AG04450 (cell line): ENCODE measurements at regions not wholly inside any gene's neighbourhood (a gene's known extent, or its start where the extent isn't known, plus 50 kb on each side); places are given as distances from the start of the nearest gene placed in this dataset.

Experiments
- CTCF ChIA-PET: fragments of 300-600, 350-600 bp; formaldehyde crosslinking; extraction: SDS; loops from one replicate; lab custom pipeline; 2022; ENCODE audit warnings: antibody characterized with exemption, inconsistent platforms; lab: Charles Lee
- POLR2A ChIA-PET: fragments of 350-600 bp; formaldehyde crosslinking; extraction: SDS; loops from one replicate; lab custom pipeline; 2021; ENCODE audit warnings: antibody characterized with exemption, inconsistent platforms; lab: Yijun Ruan, JAX
- DNase-seq: peaks from one replicate; pipeline ENCODE4 v3.0.0-alpha.2; 2011; ENCODE audit warnings: low read depth, low spot score
- H3K27ac ChIP-seq: one replicate; pipeline ENCODE4 v1.5.1; 2012; ENCODE audit warnings: low read depth, low read length, control low read depth
- H3K27me3 ChIP-seq: one replicate; pipeline ENCODE4 v1.6.0; 2012; ENCODE audit warnings: low read length; ENCODE audit not compliant: control insufficient read depth, insufficient read depth
- H3K4me3 ChIP-seq: 2 replicates; pipeline ENCODE4 v1.5.1; 2011; ENCODE audit warnings: mild to moderate bottlenecking, low read depth, low read length, control low read depth
- H3K9me3 ChIP-seq: 2 replicates; pipeline ENCODE4 v1.5.1; 2012; ENCODE audit warnings: low read length; ENCODE audit not compliant: control insufficient read depth, insufficient read depth
- TF ChIP-seq, protein P1 (sequence below): IDR thresholded peaks from 2 replicates; pipeline ENCODE4 v1.5.1; 2011; ENCODE audit warnings: low read depth, low read length, control low read depth, inconsistent platforms

DNA sequence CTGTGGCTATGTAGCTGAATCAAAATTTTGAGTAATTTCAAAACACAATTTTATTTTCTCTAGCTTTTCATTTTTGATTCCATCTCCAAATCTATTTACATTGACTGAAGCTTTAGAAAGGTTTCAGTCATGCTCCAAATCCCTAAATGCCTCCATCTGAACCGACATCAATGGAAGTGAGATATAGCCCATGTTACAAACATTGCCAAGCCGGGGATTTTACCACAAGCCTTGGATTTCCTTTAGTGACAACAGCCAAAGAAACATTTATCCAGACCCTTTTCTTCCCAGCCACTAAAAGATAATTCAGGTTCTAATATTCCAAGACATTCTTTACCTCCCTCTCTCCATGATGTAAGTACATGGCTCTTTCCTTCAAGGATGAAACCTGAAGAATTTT lies 1087.7 kb upstream of the SEMA6A start:
- no peak overlapping the region for H3K27ac ChIP-seq
- no peak for DNase-seq
- TF ChIP-seq, protein P1, sequence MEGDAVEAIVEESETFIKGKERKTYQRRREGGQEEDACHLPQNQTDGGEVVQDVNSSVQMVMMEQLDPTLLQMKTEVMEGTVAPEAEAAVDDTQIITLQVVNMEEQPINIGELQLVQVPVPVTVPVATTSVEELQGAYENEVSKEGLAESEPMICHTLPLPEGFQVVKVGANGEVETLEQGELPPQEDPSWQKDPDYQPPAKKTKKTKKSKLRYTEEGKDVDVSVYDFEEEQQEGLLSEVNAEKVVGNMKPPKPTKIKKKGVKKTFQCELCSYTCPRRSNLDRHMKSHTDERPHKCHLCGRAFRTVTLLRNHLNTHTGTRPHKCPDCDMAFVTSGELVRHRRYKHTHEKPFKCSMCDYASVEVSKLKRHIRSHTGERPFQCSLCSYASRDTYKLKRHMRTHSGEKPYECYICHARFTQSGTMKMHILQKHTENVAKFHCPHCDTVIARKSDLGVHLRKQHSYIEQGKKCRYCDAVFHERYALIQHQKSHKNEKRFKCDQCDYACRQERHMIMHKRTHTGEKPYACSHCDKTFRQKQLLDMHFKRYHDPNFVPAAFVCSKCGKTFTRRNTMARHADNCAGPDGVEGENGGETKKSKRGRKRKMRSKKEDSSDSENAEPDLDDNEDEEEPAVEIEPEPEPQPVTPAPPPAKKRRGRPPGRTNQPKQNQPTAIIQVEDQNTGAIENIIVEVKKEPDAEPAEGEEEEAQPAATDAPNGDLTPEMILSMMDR: no peak
- 0 out of 2 replicates have a peak, but pooled peaks cover 2% of the 10 kb centered on the region for H3K9me3 ChIP-seq
- ChIA-PET CTCF (no interaction called here), POLR2A (no interaction called here)
- no peaks in the 10 kb centered on the region for H3K27me3 ChIP-seq
- H3K4me3 ChIP-seq: no peak overlapping the region

DNA sequence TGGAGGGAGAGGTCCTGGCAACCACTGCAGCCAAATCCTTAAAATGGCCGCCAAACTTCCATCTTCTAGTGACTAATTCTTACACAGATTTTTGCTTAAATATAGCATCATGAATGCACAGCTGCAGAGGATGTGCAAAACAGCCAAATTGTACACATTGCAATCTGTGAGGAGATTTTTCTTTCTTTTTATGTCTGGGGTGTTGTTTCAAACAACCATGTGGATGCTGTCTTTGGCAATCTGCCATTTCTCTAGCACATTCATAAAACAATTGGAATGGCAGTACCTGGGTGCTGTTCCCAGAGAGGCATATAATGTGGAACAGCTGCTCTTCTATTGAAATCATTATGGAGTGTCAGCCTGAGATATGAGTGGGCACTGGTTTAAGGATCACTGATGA lies 1082.9 kb upstream of the SEMA6A start:
- CTCF ChIA-PET: no interaction called here
- 0 out of 2 replicates have a peak, but pooled peaks cover 2% of the 10 kb centered on the region for H3K9me3 ChIP-seq
- POLR2A ChIA-PET: no interaction called here
- TF ChIP-seq, protein P1: no peak
- H3K27me3 ChIP-seq: no peaks in the 10 kb centered on the region
- H3K27ac ChIP-seq: no peak overlapping the region
- DNase-seq: no peak
- H3K4me3 ChIP-seq: no peak overlapping the region

DNA sequence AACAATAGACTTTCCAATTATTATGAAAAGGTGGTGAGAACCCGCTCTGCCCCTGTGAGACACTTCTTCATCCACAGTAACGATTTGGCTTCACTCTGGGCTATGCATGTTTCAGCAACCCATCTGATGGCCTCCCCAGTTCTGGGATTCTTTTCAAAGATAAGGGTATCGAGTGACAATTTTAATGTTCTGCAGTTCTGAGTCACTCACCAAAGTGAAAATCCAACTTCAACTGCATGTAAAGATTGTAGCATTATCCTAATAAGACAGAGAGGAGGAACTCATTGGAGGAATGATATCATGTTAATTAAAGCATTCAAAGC lies 1078.3 kb upstream of the SEMA6A start:
- CTCF ChIA-PET: no interaction called here
- POLR2A ChIA-PET: no interaction called here

DNA sequence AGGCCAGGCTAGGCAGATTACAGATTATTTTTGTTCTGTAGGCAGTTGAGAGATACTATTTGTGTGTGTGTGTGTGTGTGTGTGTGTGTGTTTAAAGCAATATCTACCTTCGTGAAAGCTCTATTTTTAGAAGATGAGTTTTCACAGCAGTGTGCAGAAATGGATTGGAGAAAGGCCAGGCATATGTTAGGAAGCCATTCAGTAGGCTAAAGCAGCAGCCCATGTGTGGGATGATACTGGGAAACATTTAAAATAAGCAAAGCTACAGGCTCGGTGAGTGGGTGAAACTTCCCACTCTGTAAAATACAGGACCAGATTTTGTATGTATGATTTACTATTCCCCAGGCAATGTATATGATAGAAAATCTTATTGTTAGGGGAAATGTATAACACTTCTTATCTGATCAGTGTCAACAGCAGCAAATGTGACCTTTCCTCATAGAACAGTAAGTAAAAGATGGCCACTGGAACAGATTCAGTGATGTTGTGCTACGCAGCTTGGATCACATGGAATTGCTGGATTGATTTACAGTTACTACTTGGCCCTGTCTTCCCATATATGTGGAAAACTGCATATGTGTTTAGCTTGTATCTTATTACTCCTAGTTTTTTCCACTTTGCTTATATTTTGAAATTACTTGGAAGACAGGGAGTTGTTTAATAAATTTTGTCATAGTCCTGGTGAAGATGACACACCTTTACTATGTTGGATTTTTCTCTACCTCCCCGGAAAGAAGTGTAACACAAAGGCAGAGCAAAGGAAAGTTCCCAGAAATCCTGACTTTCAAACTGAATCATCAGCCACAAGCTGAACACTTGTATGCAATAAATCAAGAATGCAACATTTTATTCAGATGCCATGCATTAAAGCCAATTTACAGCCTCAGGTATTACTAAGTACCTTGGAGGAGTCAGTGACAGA lies 1077.7 kb upstream of the SEMA6A start:
- POLR2A ChIA-PET: no interaction called here
- no peak for DNase-seq
- H3K9me3 ChIP-seq: no peaks in the 10 kb centered on the region
- TF ChIP-seq, protein P1: no peak
- CTCF ChIA-PET: no interaction called here
- no peak overlapping the region for H3K4me3 ChIP-seq
- no peak overlapping the region for H3K27ac ChIP-seq
- no peaks in the 10 kb centered on the region for H3K27me3 ChIP-seq

More for the DNA sequence above, 1078.3 kb upstream of the SEMA6A start:
- TF ChIP-seq, protein P1: no peak
- H3K9me3 ChIP-seq: no peaks in the 10 kb centered on the region
- no peak overlapping the region for H3K4me3 ChIP-seq
- H3K27ac ChIP-seq: no peak overlapping the region
- no peaks in the 10 kb centered on the region for H3K27me3 ChIP-seq
- no peak for DNase-seq

DNA sequence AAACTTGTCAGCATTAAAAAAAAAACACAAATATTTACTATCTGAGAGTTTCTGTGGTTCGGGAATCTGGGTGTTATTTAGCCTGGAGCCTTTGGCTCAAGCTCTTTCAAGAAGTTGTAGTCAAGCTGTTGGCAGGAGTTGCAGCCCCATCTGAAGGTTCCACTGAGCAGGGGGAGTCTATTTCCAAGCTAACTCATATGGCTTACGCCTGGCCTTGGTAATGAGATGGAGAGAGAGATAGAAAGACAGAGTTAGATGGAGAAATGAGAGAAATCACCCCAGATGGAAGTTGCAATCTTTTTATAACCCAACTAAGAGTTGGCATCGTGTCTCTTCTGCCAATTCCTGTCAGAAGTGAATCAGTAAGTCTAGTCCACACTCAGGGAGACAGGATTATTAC lies 1075.2 kb upstream of the SEMA6A start:
- CTCF ChIA-PET: no interaction called here
- POLR2A ChIA-PET: no interaction called here
- Histone ChIP-seq H3K9me3 (no peaks in the 10 kb centered on the region), H3K27ac (no peak overlapping the region), H3K4me3 (no peak overlapping the region), H3K27me3 (no peaks in the 10 kb centered on the region)
- DNase-seq: no peak
- TF ChIP-seq, protein P1: no peak
